Gastrocnemius medialis (tissue), 4 donors: ENCODE measurements at regions not wholly inside any gene's neighbourhood (a gene's known extent, or its start where the extent isn't known, plus 50 kb on each side); places are given as distances from the start of the nearest gene placed in this dataset.

ENCODE experiments used
- POLR2A ChIP-seq, 2 donors: fragments of 450-650 bp; IDR thresholded peaks; one replicate each; pipeline ENCODE4 v1.6.1; 2017; ENCODE audit warnings: antibody characterized with exemption in 2 of 2, mild to moderate bottlenecking in 2 of 2, moderate library complexity in 2 of 2
- TF ChIP-seq, protein P1 (sequence below), 5 experiments: fragments of 450-650 bp in 3 of 5; fragments of 200-600 bp in 2 of 5; sonication (generic) in 2 of 5; IDR thresholded peaks in 4 of 5; conservative IDR thresholded peaks in 1 of 5; 1 replicate in 4 of 5; 2 replicates in 1 of 5; pipeline ENCODE4 v1.5.1; 2016 to 2019; ENCODE audit warnings: antibody characterized with exemption in 5 of 5, mild to moderate bottlenecking in 3 of 5, moderate library complexity in 3 of 5

DNA sequence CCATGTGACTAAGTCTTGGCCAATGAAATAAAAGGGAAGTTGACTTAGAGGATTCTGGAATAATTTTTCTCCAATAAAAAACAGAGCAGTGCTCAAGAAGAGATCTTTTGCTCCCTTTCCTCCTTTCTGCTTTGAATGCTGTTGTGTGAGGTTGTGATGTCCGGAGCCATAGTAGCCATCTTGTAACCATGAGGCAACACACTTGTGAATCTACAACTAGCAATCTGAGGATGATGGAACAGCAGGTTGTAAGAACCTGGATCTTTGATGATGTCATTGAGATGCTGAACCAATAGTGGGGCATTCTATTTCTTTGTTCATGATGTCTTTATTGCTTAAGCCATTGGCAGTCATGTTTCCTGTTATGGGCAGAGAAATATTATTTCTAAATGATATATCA, 230.0 kb upstream of the SRRM4 start:
- TF ChIP-seq, protein P1, sequence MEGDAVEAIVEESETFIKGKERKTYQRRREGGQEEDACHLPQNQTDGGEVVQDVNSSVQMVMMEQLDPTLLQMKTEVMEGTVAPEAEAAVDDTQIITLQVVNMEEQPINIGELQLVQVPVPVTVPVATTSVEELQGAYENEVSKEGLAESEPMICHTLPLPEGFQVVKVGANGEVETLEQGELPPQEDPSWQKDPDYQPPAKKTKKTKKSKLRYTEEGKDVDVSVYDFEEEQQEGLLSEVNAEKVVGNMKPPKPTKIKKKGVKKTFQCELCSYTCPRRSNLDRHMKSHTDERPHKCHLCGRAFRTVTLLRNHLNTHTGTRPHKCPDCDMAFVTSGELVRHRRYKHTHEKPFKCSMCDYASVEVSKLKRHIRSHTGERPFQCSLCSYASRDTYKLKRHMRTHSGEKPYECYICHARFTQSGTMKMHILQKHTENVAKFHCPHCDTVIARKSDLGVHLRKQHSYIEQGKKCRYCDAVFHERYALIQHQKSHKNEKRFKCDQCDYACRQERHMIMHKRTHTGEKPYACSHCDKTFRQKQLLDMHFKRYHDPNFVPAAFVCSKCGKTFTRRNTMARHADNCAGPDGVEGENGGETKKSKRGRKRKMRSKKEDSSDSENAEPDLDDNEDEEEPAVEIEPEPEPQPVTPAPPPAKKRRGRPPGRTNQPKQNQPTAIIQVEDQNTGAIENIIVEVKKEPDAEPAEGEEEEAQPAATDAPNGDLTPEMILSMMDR (IDR thresholded peaks at IDR 0.05 in 4 of 5, conservative IDR thresholded peaks at IDR 0.05 in 1 of 5): no peak
- TF ChIP-seq POLR2A (IDR thresholded peaks at IDR 0.05): no peak
